Upper lobe of left lung (tissue), 4 donors: ENCODE measurements at regions not wholly inside any gene's neighbourhood (a gene's known extent, or its start where the extent isn't known, plus 50 kb on each side); places are given as distances from the start of the nearest gene placed in this dataset.

ENCODE experiments used
- POLR2A ChIP-seq, 4 donors: fragments of 450-650 bp; IDR thresholded peaks; one replicate each; pipeline ENCODE4 v1.5.1; 2016 to 2017; ENCODE audit warnings: antibody characterized with exemption in 4 of 4, mild to moderate bottlenecking in 2 of 4
- TF ChIP-seq, protein P1 (sequence below), 6 experiments: fragments of 450-650 bp in 4 of 6; fragments of 200-600 bp in 2 of 6; sonication (generic) in 2 of 6; IDR thresholded peaks; one replicate each; pipeline ENCODE4 v1.5.1; 2016 to 2019; ENCODE audit warnings: antibody characterized with exemption in 6 of 6

DNA sequence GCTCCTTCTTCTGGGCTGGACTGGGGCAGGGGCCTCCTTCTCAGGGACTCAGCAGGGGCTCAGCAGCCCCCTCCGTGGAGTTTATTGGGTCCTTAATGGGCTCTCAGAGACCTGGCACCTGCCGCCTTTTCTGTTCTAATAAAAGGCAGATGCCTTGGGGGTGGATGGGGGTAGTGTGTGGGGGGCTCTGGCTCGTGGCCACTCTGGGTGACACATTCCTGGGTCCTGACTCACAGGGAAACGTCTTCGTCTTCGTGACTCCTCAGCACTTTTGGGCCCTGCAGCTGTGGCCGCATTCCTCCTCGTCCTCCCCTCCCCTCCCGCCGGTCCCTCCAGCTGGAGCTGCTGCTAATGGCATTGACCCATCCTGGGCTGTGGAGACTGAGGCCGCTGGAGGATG, 107.8 kb upstream of the WNT4 start:
- TF ChIP-seq, protein P1, sequence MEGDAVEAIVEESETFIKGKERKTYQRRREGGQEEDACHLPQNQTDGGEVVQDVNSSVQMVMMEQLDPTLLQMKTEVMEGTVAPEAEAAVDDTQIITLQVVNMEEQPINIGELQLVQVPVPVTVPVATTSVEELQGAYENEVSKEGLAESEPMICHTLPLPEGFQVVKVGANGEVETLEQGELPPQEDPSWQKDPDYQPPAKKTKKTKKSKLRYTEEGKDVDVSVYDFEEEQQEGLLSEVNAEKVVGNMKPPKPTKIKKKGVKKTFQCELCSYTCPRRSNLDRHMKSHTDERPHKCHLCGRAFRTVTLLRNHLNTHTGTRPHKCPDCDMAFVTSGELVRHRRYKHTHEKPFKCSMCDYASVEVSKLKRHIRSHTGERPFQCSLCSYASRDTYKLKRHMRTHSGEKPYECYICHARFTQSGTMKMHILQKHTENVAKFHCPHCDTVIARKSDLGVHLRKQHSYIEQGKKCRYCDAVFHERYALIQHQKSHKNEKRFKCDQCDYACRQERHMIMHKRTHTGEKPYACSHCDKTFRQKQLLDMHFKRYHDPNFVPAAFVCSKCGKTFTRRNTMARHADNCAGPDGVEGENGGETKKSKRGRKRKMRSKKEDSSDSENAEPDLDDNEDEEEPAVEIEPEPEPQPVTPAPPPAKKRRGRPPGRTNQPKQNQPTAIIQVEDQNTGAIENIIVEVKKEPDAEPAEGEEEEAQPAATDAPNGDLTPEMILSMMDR (IDR thresholded peaks at IDR 0.05), result no peak
- no peak for TF ChIP-seq POLR2A (IDR thresholded peaks at IDR 0.05)
